IMR-90 (cell line): ENCODE measurements at regions not wholly inside any gene's neighbourhood (a gene's known extent, or its start where the extent isn't known, plus 50 kb on each side); places are given as distances from the start of the nearest gene placed in this dataset.

Experiments
- ATAC-seq: fragments of 200-7000 bp; cut with Tn5 transposase; 2 replicates; pipeline ENCODE4 v1.9.1; 2020; ENCODE audit warnings: low read depth, mild to moderate bottlenecking, moderate library complexity
- BruUV-seq: library from RNA; stranded (reverse); fragments of 400-500 nt; replicated peaks from 2 replicates; lab custom pipeline; 2021; lab: Mats Ljungman, UMichigan
- CTCF ChIA-PET: fragments of 300-600 bp; formaldehyde crosslinking; extraction: SDS; loops from one replicate; lab custom pipeline; 2021; ENCODE audit warnings: antibody characterized with exemption; lab: Yijun Ruan, JAX
- POLR2A ChIA-PET: fragments of 300-600 bp; sonication (Branson Sonifier 250); formaldehyde crosslinking; loops from one replicate; lab custom pipeline; 2022; ENCODE audit warnings: antibody characterized with exemption; ENCODE audit not compliant: unreplicated experiment; lab: Charles Lee
- DNase-seq: peaks from one replicate; pipeline ENCODE4 v3.0.0; 2013
- H2AFZ ChIP-seq: replicated peaks from 2 replicates; pipeline ENCODE3; 2013; ENCODE audit warnings: low read length, mild to moderate bottlenecking; ENCODE audit not compliant: poor library complexity
- H2AK5ac ChIP-seq: 2 replicates; pipeline ENCODE4 v1.6.1; 2013; ENCODE audit warnings: low read depth, low read length, inconsistent platforms
- H2AK9ac ChIP-seq: replicated peaks from 2 replicates; pipeline ENCODE3; 2013; ENCODE audit warnings: mild to moderate bottlenecking, low read depth, low read length, moderate library complexity; ENCODE audit not compliant: poor library complexity
- H2BK120ac ChIP-seq: 2 replicates; pipeline ENCODE4 v1.6.1; 2013; ENCODE audit warnings: low read depth, low read length, inconsistent platforms
- H2BK15ac ChIP-seq: 3 replicates; pipeline ENCODE4 v1.6.1; 2013; ENCODE audit warnings: low read depth, low read length, inconsistent platforms
- H2BK20ac ChIP-seq: 2 replicates; pipeline ENCODE4 v1.6.1; 2013; ENCODE audit warnings: low read depth, mild to moderate bottlenecking, inconsistent platforms, low read length, moderate library complexity
- H2BK5ac ChIP-seq: 2 replicates; pipeline ENCODE4 v1.6.1; 2013; ENCODE audit warnings: mild to moderate bottlenecking, low read depth, low read length, inconsistent platforms; ENCODE audit not compliant: poor library complexity, severe bottlenecking
- H3K14ac ChIP-seq: replicated peaks from 2 replicates; pipeline ENCODE4 v1.6.1; 2013; ENCODE audit warnings: low read depth, low read length, inconsistent platforms
- H3K18ac ChIP-seq: 2 replicates; pipeline ENCODE4 v1.6.1; 2013; ENCODE audit warnings: low read depth, low read length, control low read depth
- H3K23ac ChIP-seq: 2 replicates; pipeline ENCODE4 v1.6.1; 2013; ENCODE audit warnings: low read depth, low read length, inconsistent platforms
- H3K27ac ChIP-seq: 2 replicates; pipeline ENCODE4 v1.5.1; 2013; ENCODE audit warnings: mild to moderate bottlenecking, control low read depth, low read length; ENCODE audit not compliant: insufficient read depth
- H3K27me3 ChIP-seq: 2 replicates; pipeline ENCODE4 v1.6.1; 2013; ENCODE audit warnings: low read length; ENCODE audit not compliant: control insufficient read depth, insufficient read depth
- H3K36me3 ChIP-seq: 2 replicates; pipeline ENCODE4 v1.6.1; 2013; ENCODE audit warnings: low read length, mixed read lengths; ENCODE audit not compliant: control insufficient read depth, insufficient read depth
- H3K4ac ChIP-seq: 2 replicates; pipeline ENCODE4 v1.6.1; 2013; ENCODE audit warnings: low read depth, low read length, inconsistent platforms
- H3K4me1 ChIP-seq: 2 replicates; pipeline ENCODE4 v1.6.1; 2013; ENCODE audit warnings: low read length, mixed read lengths; ENCODE audit not compliant: control insufficient read depth, insufficient read depth
- H3K4me2 ChIP-seq: 2 replicates; pipeline ENCODE4 v1.6.1; 2013; ENCODE audit warnings: low read depth, mild to moderate bottlenecking, control low read depth, low read length, moderate library complexity
- H3K4me3 ChIP-seq: 2 replicates; pipeline ENCODE4 v1.5.1; 2013; ENCODE audit warnings: low read depth, mild to moderate bottlenecking, control low read depth, low read length, moderate library complexity; ENCODE audit not compliant: insufficient read depth
- H3K56ac ChIP-seq: 2 replicates; pipeline ENCODE4 v1.6.1; 2013; ENCODE audit warnings: low read length, inconsistent platforms; ENCODE audit not compliant: insufficient read depth; ENCODE audit errors: extremely low read depth
- H3K79me1 ChIP-seq, 2 experiments: 2 replicates each; pipeline ENCODE4 v1.6.1; 2013; ENCODE audit warnings: low read length in 2 of 2, inconsistent platforms in 1 of 2, low read depth in 1 of 2
- H3K9ac ChIP-seq: 2 replicates; pipeline ENCODE4 v1.6.1; 2013; ENCODE audit warnings: low read depth, low read length, control low read depth
- H3K9me1 ChIP-seq: 2 replicates; pipeline ENCODE4 v1.6.1; 2013; ENCODE audit warnings: low read length, inconsistent platforms; ENCODE audit not compliant: insufficient read depth
- H3K9me3 ChIP-seq: 2 replicates; pipeline ENCODE4 v1.6.1; 2013; ENCODE audit warnings: low read length; ENCODE audit not compliant: control insufficient read depth, insufficient read depth
- H4K20me1 ChIP-seq: 2 replicates; pipeline ENCODE4 v1.6.1; 2013; ENCODE audit warnings: low read length, inconsistent platforms; ENCODE audit not compliant: insufficient read depth
- H4K5ac ChIP-seq: 2 replicates; pipeline ENCODE4 v1.6.1; 2013; ENCODE audit warnings: mild to moderate bottlenecking, low read depth, low read length, control low read depth
- H4K8ac ChIP-seq, 2 experiments: 2 replicates each; pipeline ENCODE4 v1.6.1; 2013; ENCODE audit warnings: low read depth in 2 of 2, low read length in 2 of 2, control low read depth in 1 of 2, inconsistent platforms in 1 of 2
- H4K91ac ChIP-seq: 2 replicates; pipeline ENCODE4 v1.6.1; 2013; ENCODE audit warnings: low read depth, low read length, inconsistent platforms; ENCODE audit not compliant: insufficient read depth
- BHLHE40 ChIP-seq: fragments of 150-350 bp; IDR thresholded peaks from 2 replicates; pipeline ENCODE4 v1.6.1; 2016; ENCODE audit warnings: mild to moderate bottlenecking, low read depth, low read length
- CEBPB ChIP-seq: IDR thresholded peaks from 2 replicates; pipeline ENCODE4 v1.6.1; 2012; ENCODE audit warnings: low read depth, low read length, improper control_type of control experiment
- CHD1 ChIP-seq: IDR thresholded peaks from 2 replicates; pipeline ENCODE4 v1.6.1; 2012; ENCODE audit warnings: low read depth, low read length, improper control_type of control experiment
- ELK1 ChIP-seq: fragments of 150-350 bp; IDR thresholded peaks from 2 replicates; pipeline ENCODE4 v1.6.1; 2016; ENCODE audit warnings: low read depth, mild to moderate bottlenecking, low read length, moderate library complexity, borderline replicate concordance
- FOS ChIP-seq: fragments of 150-350 bp; IDR thresholded peaks from 2 replicates; pipeline ENCODE4 v1.6.1; 2016; ENCODE audit warnings: low read depth, low read length
- MAFK ChIP-seq: IDR thresholded peaks from 2 replicates; pipeline ENCODE4 v1.6.1; 2012; ENCODE audit warnings: low read depth, low read length, improper control_type of control experiment
- MAZ ChIP-seq: IDR thresholded peaks from 2 replicates; pipeline ENCODE4 v1.6.1; 2012; ENCODE audit warnings: low read depth, mild to moderate bottlenecking, low read length, improper control_type of control experiment, moderate library complexity, borderline replicate concordance
- MXI1 ChIP-seq: IDR thresholded peaks from 2 replicates; pipeline ENCODE4 v1.6.1; 2012; ENCODE audit warnings: low read depth, mild to moderate bottlenecking, low read length, moderate library complexity, borderline replicate concordance
- NFE2L2 ChIP-seq: fragments of 150-350 bp; IDR thresholded peaks from 2 replicates; pipeline ENCODE4 v1.6.1; 2016; ENCODE audit warnings: low read depth, mild to moderate bottlenecking, low read length
- POLR2A ChIP-seq: IDR thresholded peaks from 2 replicates; pipeline ENCODE4 v1.6.1; 2012; ENCODE audit warnings: mild to moderate bottlenecking, low read depth, low read length
- RAD21 ChIP-seq: IDR thresholded peaks from 2 replicates; pipeline ENCODE4 v1.6.1; 2012; ENCODE audit warnings: low read length, improper control_type of control experiment
- RCOR1 ChIP-seq: IDR thresholded peaks from 2 replicates; pipeline ENCODE4 v1.6.1; 2012; ENCODE audit warnings: mild to moderate bottlenecking, low read length, improper control_type of control experiment; ENCODE audit not compliant: insufficient replicate concordance
- RFX5 ChIP-seq: IDR thresholded peaks from 2 replicates; pipeline ENCODE4 v1.8.0; 2012; ENCODE audit warnings: low read depth, mild to moderate bottlenecking, low read length, moderate library complexity
- SMC3 ChIP-seq: fragments of 150-350 bp; IDR thresholded peaks from 2 replicates; pipeline ENCODE4 v1.6.1; 2016; ENCODE audit warnings: low read depth, mild to moderate bottlenecking, antibody characterized with exemption, low read length, moderate library complexity
- USF2 ChIP-seq: fragments of 150-350 bp; IDR thresholded peaks from 2 replicates; pipeline ENCODE4 v1.6.1; 2017; ENCODE audit warnings: mild to moderate bottlenecking, antibody characterized with exemption, low read length, low read depth
- WGBS, 2 experiments: methylation state at CpG; one replicate each; pipeline versions ENCODE4 v1.1.5 to v1.1.7; 2013; ENCODE audit warnings: missing lambda C conversion rate in 2 of 2; ENCODE audit not compliant: insufficient read length in 1 of 2; ENCODE audit errors: extremely low coverage in 2 of 2; 5-methylcytosine and 5-hydroxymethylcytosine counted together
- dilution Hi-C: fragments of 300-500 bp; cut with HindIII; formaldehyde crosslinking; loops from one replicate; pipeline ENCODE4 v1.14.3; 2018; ENCODE audit warnings: low sequenced_read_pairs; ENCODE audit not compliant: unreplicated experiment
- in situ Hi-C: fragments of 300-500 bp; cut with MboI; formaldehyde crosslinking; loops from 3 replicates; pipeline ENCODE4 v1.14.3; 2019; ENCODE audit warnings: low sequenced_read_pairs, inconsistent platforms, mixed read lengths
- intact Hi-C: fragments of 100-400 bp; cut with micrococcal nuclease; formaldehyde crosslinking; loops from 2 replicates; pipeline ENCODE4 v1.10.0; 2022

GRCh38 chr6:92196325-92196724, 1223.0 kb downstream of the EPHA7 start:
- Histone ChIP-seq H2BK120ac (no peak overlapping the region), H2BK15ac (no peak overlapping the region), H4K5ac (no peak overlapping the region), H3K27me3 (no peaks in the 10 kb centered on the region), H3K79me1 (no peaks in the 10 kb centered on the region), H3K23ac (no peak overlapping the region), H3K56ac (no peak overlapping the region), H3K4me2 (no peak overlapping the region), H3K36me3 (no peaks in the 10 kb centered on the region), H2AFZ (no peak overlapping the region), H3K4me1 (no peaks in the 10 kb centered on the region), H2AK5ac (no peak overlapping the region), H3K27ac (no peak overlapping the region), H3K4me3 (no peak overlapping the region), H3K9ac (no peak overlapping the region), H4K8ac (no peak overlapping the region), H2BK5ac (no peak overlapping the region), H4K20me1 (no peaks in the 10 kb centered on the region), H2AK9ac (no peak overlapping the region), H4K91ac (no peak overlapping the region), H3K18ac (no peak overlapping the region), H3K9me1 (no peaks in the 10 kb centered on the region), H3K4ac (no peak overlapping the region), H3K14ac (no peak overlapping the region), H2BK20ac (no peak overlapping the region), H3K9me3 (no peaks in the 10 kb centered on the region)
- dilution Hi-C loops (no loop called here), intact Hi-C loops (no loop called here), in situ Hi-C loops (no loop called here)
- ChIA-PET POLR2A (no interaction called here), CTCF (no interaction called here)
- TF ChIP-seq BHLHE40 (no peak), RFX5 (no peak), CEBPB (no peak), POLR2A (no peak), MXI1 (no peak), SMC3 (no peak), USF2 (no peak), ELK1 (no peak), MAZ (no peak), FOS (no peak), MAFK (no peak), NFE2L2 (no peak), RAD21 (no peak), RCOR1 (no peak), CHD1 (no peak)
- no TSS peak for BruUV-seq
- ATAC-seq, result no peak
- DNase-seq, result no peak
- no CpG with 5 or more reads among the region's 2 CpGs for WGBS, 2 experiments
